HL-60/S4 treated with phorbol 12-myristate 13-acetate at 8.2 ng/mL for 4 days and 3 days (cell line): ENCODE measurements at regions not wholly inside any gene's neighbourhood (a gene's known extent, or its start where the extent isn't known, plus 50 kb on each side); places are given as distances from the start of the nearest gene placed in this dataset.

Source experiments
- in situ Hi-C: fragments of 300-500 bp; cut with MboI; formaldehyde crosslinking; loops from 2 replicates; pipeline ENCODE4 v1.15.0; 2022; ENCODE audit warnings: low sequenced_read_pairs

DNA sequence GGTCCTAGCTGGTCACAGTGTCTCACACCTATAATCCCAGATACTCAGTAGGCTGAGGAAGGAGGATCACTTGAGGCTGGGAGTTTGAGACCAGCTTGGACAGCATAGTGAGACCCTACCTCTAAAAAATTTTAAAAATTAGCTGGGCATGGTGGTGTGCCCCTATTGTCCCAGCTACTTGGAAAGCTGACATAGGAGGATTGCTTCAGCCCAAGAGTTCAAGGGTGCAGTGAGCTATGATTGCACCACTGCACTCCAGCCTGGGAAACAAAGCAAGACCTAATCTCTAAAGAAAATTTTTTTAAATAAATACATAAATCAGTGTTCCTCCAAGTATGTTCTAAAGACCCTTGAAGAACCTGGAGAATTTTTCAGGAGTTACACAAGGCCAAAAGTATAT is 50.6 kb upstream of the GNAO1 start:
- in situ Hi-C loops = no loop called here

DNA sequence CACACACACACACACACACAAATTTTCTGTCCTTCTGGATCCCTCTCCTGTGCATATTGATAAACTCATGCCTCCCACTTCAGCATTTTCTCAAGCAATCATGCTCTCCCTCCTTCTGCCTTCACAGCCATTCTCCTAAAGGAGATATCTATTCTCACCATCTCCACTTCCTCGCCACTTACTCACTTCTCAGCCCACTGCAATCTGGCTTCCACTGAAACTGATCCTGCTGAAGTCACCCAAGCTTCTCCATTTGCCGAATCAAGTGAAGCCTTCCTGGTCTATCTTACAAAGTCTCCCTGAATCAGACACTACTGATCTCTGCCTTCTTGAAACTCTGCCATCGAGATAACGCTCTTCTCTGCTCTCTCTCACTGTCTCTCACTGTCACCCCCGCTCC is 54.0 kb upstream of the GNAO1 start:
- in situ Hi-C loops = no loop called here

DNA sequence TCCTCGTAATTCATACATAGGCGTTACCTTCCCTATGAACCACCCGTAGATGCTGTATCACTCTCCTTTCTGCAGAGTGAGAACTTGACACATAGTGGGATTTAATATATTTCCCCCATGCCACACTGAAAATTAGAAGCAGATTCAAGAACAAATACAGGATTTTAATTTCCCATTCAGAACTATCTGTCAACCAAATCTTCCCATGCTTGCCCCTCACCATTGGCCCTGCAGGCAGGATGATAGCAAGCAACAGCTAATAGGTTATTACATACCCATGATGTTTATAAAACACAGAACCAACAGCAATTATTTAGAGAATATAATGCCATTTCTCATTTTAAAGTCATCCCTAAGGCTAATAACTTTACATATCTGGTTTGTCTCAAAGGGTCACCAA is 55.0 kb upstream of the GNAO1 start:
- in situ Hi-C loops = no loop called here

DNA sequence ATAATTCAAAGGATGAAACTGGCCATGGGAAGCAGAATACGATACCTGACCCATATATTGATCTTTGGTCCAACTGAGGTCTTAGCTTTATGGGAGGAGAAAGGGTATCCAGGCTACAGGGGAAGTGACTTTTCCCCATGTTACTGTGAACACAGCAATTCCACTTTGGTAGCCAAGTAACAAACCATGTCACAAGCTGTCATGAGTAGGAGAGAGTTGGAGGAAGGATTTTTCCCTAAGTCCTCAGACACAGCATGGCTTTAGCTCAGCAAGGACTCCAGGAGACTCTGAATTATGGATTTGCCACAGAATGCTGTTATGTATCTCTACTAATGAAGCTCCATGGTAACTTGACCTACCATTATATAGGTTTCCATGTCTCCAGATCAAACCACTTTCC is 56.5 kb upstream of the GNAO1 start:
- in situ Hi-C loops = no loop called here

DNA sequence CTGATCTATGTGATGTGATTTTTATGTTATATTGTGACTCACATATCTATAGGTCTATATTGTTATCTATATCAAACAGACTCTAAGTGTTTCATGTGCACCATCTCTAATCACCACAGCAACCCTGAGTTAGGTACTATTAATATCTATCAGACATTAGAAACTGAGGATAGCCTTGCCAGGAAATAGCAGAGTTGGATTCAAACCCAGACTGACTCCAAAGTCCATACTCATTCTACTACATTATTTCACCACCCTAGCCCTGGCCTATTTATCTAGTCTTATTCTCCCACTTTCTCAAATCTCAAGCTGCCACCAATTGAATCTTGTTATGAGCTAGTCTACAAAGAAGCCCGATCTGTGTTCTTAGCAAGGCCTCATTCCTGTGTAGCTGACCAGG is 65.4 kb upstream of the GNAO1 start:
- in situ Hi-C loops = no loop called here

- in situ Hi-C loops = no loop called here
These were observed 69.0 kb upstream of the GNAO1 start for GRCh38 chr16:56122251-56122650.

DNA sequence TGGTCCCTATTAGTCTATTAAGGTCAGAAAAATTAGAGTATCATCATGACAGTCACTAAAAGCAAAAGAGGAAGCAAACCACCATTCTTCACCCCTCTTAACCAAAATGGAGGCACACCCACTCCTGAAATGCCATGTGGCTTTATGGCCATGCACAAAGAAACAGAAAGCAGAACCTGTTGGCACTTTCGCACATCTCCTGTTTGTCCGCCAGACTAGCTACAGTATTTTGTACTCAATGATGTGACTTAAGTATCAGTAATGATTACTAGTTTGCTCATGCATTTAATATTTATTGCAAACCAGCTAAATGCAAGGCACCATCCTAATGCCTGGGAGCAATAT is 70.2 kb upstream of the GNAO1 start:
- in situ Hi-C loops = no loop called here

DNA sequence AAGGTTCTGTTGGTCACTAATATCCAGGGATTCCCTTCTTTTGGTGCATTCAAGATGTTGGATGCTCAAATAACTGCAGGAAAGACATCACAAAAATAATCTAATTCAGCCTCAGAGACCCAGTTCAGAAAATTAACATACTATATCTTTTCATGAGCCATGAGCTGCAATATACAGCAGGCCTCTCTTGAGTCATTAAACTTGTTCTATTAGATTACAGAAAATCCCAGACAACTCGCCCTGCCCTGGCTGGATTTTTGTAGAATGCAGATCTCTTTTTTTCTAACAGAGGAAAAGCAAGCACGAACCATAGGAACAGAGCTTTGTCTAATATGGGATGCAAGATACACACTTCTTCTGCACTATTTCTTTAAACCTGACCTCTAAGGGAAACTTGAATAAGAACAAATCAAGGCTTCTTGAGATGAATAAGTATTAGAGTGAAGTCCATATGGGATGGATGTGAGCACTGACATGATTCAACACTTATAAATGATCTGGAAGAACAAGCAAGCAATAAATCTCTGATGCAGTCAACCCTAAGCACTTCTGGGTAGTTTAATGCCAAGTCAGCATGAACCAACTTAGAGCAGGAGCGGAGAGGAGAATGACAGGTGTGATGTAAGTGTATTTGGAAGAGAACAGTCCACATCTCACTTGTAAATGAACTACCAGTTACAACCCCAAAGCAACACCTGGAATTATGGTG is 70.7 kb upstream of the GNAO1 start:
- in situ Hi-C loops = no loop called here

GRCh38 chr16:56119133-56119532 is 72.2 kb upstream of the GNAO1 start:
- in situ Hi-C loops = no loop called here

- in situ Hi-C loops = no loop called here
These were observed 74.7 kb upstream of the GNAO1 start for GRCh38 chr16:56116577-56116964.

DNA sequence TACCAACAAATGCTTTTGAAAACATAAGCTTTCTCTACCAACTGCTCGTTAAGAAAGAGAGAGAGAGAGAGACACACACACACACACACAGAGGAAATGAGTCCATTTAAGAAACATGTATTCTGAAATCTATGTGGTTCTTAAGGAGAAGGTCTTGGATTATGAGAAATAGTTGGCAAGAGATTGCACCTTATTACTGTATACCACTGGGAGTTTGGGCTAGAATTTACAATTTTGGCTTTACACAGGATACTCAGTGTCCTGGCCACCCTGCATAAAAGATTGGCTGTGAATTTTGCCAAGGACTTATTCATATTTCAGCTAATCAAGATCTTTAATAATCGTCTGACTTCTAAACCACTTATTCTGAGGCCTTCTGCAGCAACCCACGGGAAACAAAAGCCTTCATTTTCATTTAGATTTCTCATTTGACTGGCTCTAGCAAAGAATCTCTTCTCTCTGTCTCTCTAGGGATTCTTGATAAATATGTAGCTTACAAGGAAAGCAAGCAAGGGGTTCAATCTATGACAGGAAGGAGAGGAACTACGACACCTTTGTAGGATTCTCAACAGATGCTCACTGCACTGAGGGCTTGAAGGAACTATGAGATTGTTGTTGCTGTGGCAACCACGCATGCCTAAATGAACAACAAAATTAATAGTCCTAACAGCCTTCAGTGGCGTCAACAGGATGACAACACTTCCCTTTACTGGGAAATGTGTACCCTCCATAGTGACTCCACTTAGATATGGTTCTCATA is 75.3 kb upstream of the GNAO1 start:
- in situ Hi-C loops = no loop called here

- in situ Hi-C loops = no loop called here
These were observed 78.1 kb upstream of the GNAO1 start for GRCh38 chr16:56113223-56113622.

DNA sequence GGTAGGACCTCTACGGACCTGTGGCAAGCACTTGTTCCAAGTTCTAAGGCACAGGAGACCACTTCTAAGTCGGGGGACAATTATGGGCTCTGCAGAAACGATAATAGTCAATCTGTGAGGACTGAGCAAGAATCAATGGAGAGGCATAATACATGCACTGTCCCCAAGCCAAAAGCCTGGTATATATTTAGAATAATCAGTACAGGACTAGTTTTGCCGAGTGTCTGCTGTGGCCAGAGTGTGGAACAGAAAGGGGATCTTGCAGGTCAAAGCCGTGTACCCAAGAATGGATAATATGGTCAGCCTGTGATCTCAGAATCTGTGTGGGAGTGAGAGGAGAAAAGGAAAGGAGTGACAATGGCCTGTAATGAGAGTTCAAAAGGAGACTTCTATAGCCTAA is 80.2 kb upstream of the GNAO1 start:
- in situ Hi-C loops = no loop called here

GRCh38 chr16:56109994-56110393 is 81.3 kb upstream of the GNAO1 start:
- in situ Hi-C loops = no loop called here

DNA sequence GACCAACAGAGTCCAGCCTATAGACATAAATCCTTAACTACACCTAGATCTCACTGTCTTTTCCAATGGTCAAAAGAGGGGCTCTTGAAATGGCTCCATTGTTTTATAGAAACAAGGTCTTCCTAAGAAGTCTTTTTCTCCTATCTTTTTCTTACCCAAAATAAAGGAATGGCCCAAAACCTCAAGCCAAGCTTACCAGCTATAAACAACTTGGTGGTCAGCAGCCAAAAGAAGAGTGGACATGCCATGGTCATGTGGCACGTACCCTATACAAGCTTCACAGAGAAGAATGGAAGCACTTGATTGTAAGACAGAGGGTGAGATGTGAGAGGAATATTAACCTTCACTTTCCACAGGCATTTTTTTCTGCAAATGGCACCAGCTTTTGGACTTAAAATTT is 82.1 kb upstream of the GNAO1 start:
- in situ Hi-C loops = no loop called here

- in situ Hi-C loops = no loop called here
These were observed 82.6 kb upstream of the GNAO1 start for GRCh38 chr16:56108724-56109123.

DNA sequence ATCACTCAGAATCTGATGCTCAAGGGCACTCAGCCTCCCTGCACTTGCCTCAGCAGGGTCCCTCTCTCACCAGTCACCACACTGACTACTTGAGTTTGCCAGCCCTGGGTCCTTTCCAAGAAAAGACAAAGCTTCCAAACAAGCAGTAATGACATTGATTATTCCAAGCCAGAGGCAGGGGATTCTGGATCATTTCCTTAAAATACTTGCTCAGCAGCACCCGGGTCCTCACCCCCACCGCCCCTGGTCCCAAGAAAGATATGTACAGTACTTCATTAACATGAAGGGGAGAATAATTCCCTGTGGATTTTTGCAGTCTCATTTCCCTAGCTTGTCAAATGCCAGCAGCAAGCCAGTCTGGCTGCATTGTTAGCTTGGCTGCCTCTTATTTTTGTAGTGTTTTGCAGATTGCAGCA is 83.2 kb upstream of the GNAO1 start:
- in situ Hi-C loops = no loop called here

DNA sequence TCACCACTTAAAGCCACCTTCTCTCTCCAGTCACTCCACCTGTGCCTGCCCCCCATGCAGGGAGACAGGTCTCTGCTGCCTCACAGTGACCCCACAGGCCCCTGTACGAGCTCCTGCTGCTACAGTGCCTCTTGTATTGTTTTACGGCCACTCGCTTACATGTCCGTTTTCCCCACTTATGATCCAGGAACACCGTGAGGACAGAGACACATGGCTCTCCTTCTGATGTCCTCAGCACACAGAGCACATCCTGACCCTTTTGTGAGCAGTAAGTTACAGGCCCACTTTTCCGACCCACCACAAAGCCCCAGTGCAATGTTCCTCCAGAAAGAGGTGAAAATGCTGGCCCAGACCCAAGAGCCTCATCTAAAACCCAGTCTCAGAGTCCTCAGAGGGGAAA is 84.8 kb upstream of the GNAO1 start:
- in situ Hi-C loops = no loop called here

DNA sequence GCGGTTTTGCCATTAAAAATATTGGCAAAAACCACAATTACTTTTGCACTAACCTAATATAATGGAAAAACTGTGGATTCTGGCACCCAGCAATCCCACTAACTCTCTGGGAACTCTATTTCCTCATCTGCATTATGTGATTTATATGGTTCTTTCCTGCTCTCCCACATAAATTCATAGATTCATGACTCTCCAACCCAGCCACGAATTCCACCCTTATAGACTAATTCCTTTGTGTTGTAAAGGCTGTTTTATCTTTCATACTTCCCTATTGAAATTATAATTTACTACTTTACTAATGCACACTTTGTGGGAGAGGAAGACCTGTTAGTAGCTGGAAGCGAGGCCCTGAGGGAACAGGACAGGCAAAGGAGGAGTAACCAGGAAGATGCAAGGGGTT is 88.4 kb upstream of the GNAO1 start:
- in situ Hi-C loops = no loop called here

- in situ Hi-C loops = no loop called here
These were observed 89.1 kb upstream of the GNAO1 start for GRCh38 chr16:56102183-56102686.

- in situ Hi-C loops = no loop called here
These were observed 89.8 kb upstream of the GNAO1 start for GRCh38 chr16:56101480-56101879.

DNA sequence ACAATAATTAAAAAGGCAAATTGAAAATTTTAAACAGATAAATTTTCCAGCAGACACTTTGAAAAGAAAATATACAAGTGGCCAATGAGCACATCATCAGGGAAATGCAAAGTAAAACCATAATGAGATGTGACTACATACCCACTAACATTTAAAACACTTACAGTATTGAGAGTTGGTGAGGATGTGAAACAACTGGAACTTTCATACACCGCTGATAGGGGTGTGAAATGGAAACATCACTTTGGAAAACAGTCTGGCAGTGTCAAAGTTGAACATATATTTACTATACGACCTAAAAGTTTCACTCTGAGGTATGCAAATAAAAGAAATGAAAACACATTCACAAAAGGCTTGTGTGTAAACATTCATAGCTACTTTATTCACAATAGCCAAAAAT is 94.0 kb upstream of the GNAO1 start:
- in situ Hi-C loops = no loop called here

DNA sequence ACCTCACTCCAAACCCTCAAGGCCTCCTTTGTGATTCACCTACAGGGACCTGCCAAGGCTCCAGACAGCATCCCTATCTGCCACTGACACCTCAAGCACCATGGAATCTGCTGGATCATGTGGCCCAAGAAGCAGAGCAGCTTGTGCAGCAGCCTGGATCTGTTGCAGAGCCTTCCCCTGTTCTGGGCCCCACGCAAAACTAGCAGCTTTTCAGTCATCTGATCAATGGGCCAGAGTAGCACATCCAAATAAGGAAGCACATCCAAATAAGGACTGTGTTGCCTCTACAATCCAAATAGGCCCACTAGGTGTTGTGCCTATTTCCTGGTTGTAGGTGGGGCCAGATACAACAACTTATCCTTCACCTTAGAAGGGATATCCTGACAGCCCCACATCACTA is 97.1 kb upstream of the GNAO1 start:
- in situ Hi-C loops = no loop called here
